SK-N-SH treated with all-trans-retinoic acid at 6 μM for 48 hours (cell line): ENCODE measurements at regions not wholly inside any gene's neighbourhood (a gene's known extent, or its start where the extent isn't known, plus 50 kb on each side); places are given as distances from the start of the nearest gene placed in this dataset.

Experiments
- ARNTL ChIP-seq: fragments of 450-650 bp; formaldehyde crosslinking; IDR thresholded peaks from 2 replicates; pipeline ENCODE4 v1.5.0; 2020; ENCODE audit warnings: low read depth, mild to moderate bottlenecking, moderate library complexity, borderline replicate concordance
- BACH2 ChIP-seq: fragments of 250-450 bp; sonication (Bioruptor Pico); IDR thresholded peaks from 2 replicates; pipeline ENCODE4 v1.9.0; 2021; ENCODE audit warnings: mild to moderate bottlenecking, borderline replicate concordance
- CSDC2 ChIP-seq: fragments of 250-450 bp; sonication (Bioruptor Pico); IDR thresholded peaks from 2 replicates; pipeline ENCODE4 v1.5.0; 2020; ENCODE audit warnings: mild to moderate bottlenecking, moderate library complexity
- ESRRG ChIP-seq: fragments of 250-450 bp; sonication (Bioruptor Pico); IDR thresholded peaks from 2 replicates; pipeline ENCODE4 v1.6.1; 2021; ENCODE audit warnings: mild to moderate bottlenecking
- GLIS3 ChIP-seq: fragments of 250-450 bp; sonication (Bioruptor Pico); IDR thresholded peaks from 2 replicates; pipeline ENCODE4 v1.5.0; 2020; ENCODE audit warnings: mild to moderate bottlenecking, moderate library complexity
- ISL1 ChIP-seq: fragments of 250-450 bp; sonication (Bioruptor Pico); IDR thresholded peaks from 2 replicates; pipeline ENCODE4 v2.1.2; 2022; ENCODE audit warnings: mild to moderate bottlenecking, moderate library complexity
- OSR1 ChIP-seq: fragments of 250-450 bp; sonication (Bioruptor Pico); IDR thresholded peaks from 2 replicates; pipeline ENCODE4 v1.8.0; 2022; ENCODE audit warnings: moderate library complexity, mild to moderate bottlenecking, inconsistent platforms
- RARB ChIP-seq: fragments of 250-450 bp; sonication (Bioruptor Pico); IDR thresholded peaks from 2 replicates; pipeline ENCODE4 v1.8.0; 2021; ENCODE audit warnings: mild to moderate bottlenecking, moderate library complexity
- SNAI2 ChIP-seq: fragments of 250-450 bp; sonication (Bioruptor Pico); IDR thresholded peaks from 2 replicates; pipeline ENCODE4 v1.5.0; 2020; ENCODE audit warnings: mild to moderate bottlenecking, moderate library complexity
- ZC3H10 ChIP-seq: fragments of 250-450 bp; sonication (Bioruptor Pico); IDR thresholded peaks from 2 replicates; pipeline ENCODE4 v1.5.1; 2021; ENCODE audit warnings: mild to moderate bottlenecking, moderate library complexity
- ZFP3 ChIP-seq: fragments of 250-450 bp; sonication (Bioruptor Pico); IDR thresholded peaks from 2 replicates; pipeline ENCODE4 v1.5.0; 2020; ENCODE audit warnings: mild to moderate bottlenecking, moderate library complexity
- ZNF8 ChIP-seq: fragments of 450-650 bp; formaldehyde crosslinking; IDR thresholded peaks from 2 replicates; pipeline ENCODE4 v1.5.0; 2020; ENCODE audit warnings: mild to moderate bottlenecking, moderate library complexity
- TF ChIP-seq, protein P1 (sequence below): fragments of 250-450 bp; sonication (Bioruptor Pico); IDR thresholded peaks from 2 replicates; pipeline ENCODE4 v1.8.0; 2020; ENCODE audit warnings: mild to moderate bottlenecking, moderate library complexity, borderline replicate concordance
- TF ChIP-seq, protein P2 (sequence below): fragments of 250-450 bp; sonication (Bioruptor Pico); IDR thresholded peaks from 2 replicates; pipeline ENCODE4 v1.8.0; 2021; ENCODE audit warnings: low read depth, mild to moderate bottlenecking, moderate library complexity, borderline replicate concordance

DNA sequence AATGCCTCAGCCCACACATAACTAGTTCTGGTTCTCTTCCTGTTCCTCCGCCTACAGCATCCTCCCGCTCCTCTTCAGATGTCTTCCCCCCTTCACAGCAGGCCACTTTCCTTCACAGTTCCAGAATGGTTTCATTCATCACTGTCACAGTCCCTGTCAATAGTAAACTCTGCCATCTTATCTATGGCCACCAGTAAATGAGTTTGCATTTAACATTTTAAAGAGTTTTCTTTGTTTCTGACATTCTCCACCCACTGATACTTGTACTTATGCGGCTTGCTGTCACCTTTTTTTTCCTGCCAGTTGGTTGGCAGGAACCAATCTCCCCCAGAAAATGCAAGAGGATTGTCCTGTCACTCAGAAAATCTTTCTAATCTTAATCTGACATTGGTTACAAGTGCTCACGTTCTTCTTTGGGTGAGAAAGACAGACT is 114.1 kb downstream of the GLUD2 start:
- TF ChIP-seq, protein P1, sequence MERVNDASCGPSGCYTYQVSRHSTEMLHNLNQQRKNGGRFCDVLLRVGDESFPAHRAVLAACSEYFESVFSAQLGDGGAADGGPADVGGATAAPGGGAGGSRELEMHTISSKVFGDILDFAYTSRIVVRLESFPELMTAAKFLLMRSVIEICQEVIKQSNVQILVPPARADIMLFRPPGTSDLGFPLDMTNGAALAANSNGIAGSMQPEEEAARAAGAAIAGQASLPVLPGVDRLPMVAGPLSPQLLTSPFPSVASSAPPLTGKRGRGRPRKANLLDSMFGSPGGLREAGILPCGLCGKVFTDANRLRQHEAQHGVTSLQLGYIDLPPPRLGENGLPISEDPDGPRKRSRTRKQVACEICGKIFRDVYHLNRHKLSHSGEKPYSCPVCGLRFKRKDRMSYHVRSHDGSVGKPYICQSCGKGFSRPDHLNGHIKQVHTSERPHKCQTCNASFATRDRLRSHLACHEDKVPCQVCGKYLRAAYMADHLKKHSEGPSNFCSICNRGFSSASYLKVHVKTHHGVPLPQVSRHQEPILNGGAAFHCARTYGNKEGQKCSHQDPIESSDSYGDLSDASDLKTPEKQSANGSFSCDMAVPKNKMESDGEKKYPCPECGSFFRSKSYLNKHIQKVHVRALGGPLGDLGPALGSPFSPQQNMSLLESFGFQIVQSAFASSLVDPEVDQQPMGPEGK, result no peak
- no peak for TF ChIP-seq SNAI2 (CRISPR knock-in tag)
- no peak for TF ChIP-seq RARB (CRISPR knock-in tag)
- TF ChIP-seq ARNTL (CRISPR knock-in tag), result no peak
- TF ChIP-seq BACH2 (CRISPR knock-in tag), result no peak
- TF ChIP-seq, protein P2, sequence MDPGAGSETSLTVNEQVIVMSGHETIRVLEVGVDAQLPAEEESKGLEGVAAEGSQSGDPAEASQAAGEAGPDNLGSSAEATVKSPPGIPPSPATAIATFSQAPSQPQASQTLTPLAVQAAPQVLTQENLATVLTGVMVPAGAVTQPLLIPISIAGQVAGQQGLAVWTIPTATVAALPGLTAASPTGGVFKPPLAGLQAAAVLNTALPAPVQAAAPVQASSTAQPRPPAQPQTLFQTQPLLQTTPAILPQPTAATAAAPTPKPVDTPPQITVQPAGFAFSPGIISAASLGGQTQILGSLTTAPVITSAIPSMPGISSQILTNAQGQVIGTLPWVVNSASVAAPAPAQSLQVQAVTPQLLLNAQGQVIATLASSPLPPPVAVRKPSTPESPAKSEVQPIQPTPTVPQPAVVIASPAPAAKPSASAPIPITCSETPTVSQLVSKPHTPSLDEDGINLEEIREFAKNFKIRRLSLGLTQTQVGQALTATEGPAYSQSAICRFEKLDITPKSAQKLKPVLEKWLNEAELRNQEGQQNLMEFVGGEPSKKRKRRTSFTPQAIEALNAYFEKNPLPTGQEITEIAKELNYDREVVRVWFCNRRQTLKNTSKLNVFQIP (CRISPR knock-in tag), result no peak
- no peak for TF ChIP-seq ZFP3 (CRISPR knock-in tag)
- no peak for TF ChIP-seq CSDC2
- TF ChIP-seq ZNF8 (CRISPR knock-in tag), result no peak
- TF ChIP-seq ISL1 (CRISPR knock-in tag), result no peak
- no peak for TF ChIP-seq OSR1 (CRISPR knock-in tag)
- no peak for TF ChIP-seq ESRRG (CRISPR knock-in tag)
- no peak for TF ChIP-seq ZC3H10 (CRISPR knock-in tag)
- TF ChIP-seq GLIS3 (CRISPR knock-in tag), result no peak
